GM21737 (cell line): ENCODE measurements at regions not wholly inside any gene's neighbourhood (a gene's known extent, or its start where the extent isn't known, plus 50 kb on each side); places are given as distances from the start of the nearest gene placed in this dataset.
"Not testable (repeated sequence)": the region's sequence is repeated elsewhere in the genome, so short reads cannot be mapped to it uniquely, and the experiment has no call there.

Experiments used
- ATAC-seq: cut with Tn5 transposase; IDR thresholded peaks from one replicate; pipeline ENCODE4 v1.9.1; 2021; ENCODE audit warnings: mild to moderate bottlenecking, moderate library complexity; ENCODE audit not compliant: unreplicated experiment

- not testable (repeated sequence) for ATAC-seq
These were observed 51.4 kb upstream of the INPP4B start for GRCh38 chr4:142897518-142897917.

- ATAC-seq = no peak
These were observed 54.5 kb upstream of the INPP4B start for GRCh38 chr4:142900622-142901021.

GRCh38 chr4:142901166-142901662 lies 55.1 kb upstream of the INPP4B start:
- ATAC-seq = no peak

GRCh38 chr4:142903617-142904016 lies 57.5 kb upstream of the INPP4B start:
- ATAC-seq = not testable (repeated sequence)

GRCh38 chr4:142909908-142910307 lies 63.8 kb upstream of the INPP4B start:
- ATAC-seq = no peak

GRCh38 chr4:142913034-142913433 lies 66.9 kb upstream of the INPP4B start:
- ATAC-seq = no peak

- no peak for ATAC-seq
These were observed 67.4 kb upstream of the INPP4B start for GRCh38 chr4:142913461-142914030.

- no peak for ATAC-seq
These were observed 71.6 kb upstream of the INPP4B start for GRCh38 chr4:142917678-142918077.

- no peak for ATAC-seq
These were observed 76.6 kb upstream of the INPP4B start for GRCh38 chr4:142922720-142923119.

- ATAC-seq = no peak
These were observed 77.5 kb upstream of the INPP4B start for GRCh38 chr4:142923619-142924018.

- ATAC-seq = no peak
These were observed 79.1 kb upstream of the INPP4B start for GRCh38 chr4:142925161-142925560.

GRCh38 chr4:142927721-142928120 lies 81.6 kb upstream of the INPP4B start:
- no peak for ATAC-seq

GRCh38 chr4:142929526-142929925 lies 83.4 kb upstream of the INPP4B start:
- ATAC-seq = no peak

GRCh38 chr4:142933207-142933606 lies 87.1 kb upstream of the INPP4B start:
- no peak for ATAC-seq

GRCh38 chr4:142940425-142941330 lies 94.6 kb upstream of the INPP4B start:
- no peak for ATAC-seq

GRCh38 chr4:142944565-142944964 lies 98.5 kb upstream of the INPP4B start:
- ATAC-seq = no peak

GRCh38 chr4:142952821-142953580 lies 106.9 kb upstream of the INPP4B start:
- no peak for ATAC-seq

- ATAC-seq = no peak
These were observed 108.3 kb upstream of the INPP4B start for GRCh38 chr4:142954415-142954814.

- ATAC-seq = no peak
These were observed 109.4 kb upstream of the INPP4B start for GRCh38 chr4:142955501-142955900.

- no peak for ATAC-seq
These were observed 113.1 kb upstream of the INPP4B start for GRCh38 chr4:142959173-142959572.

GRCh38 chr4:142960126-142960525 lies 114.0 kb upstream of the INPP4B start:
- ATAC-seq = no peak
